ENCODE measurements at regions not wholly inside any gene's neighbourhood (a gene's known extent, or its start where the extent isn't known, plus 50 kb on each side); places are given as distances from the start of the nearest gene placed in this dataset.

GRCh38 chr12:111254106-111254505 is 114.8 kb downstream of the PHETA1 start:
- TF ChIP-seq TAF1 (IDR thresholded peaks at IDR 0.05; ENCODE audit: low read depth) (no peak), CTCF (IDR thresholded peaks at IDR 0.05; ENCODE audit: poor library complexity, severe bottlenecking) (no peak), REST (IDR thresholded peaks at IDR 0.05; ENCODE audit: borderline replicate concordance) (no peak), RAD21 (conservative IDR thresholded peaks at IDR 0.05) (no peak), EZH2 (IDR thresholded peaks at IDR 0.05; ENCODE audit: borderline replicate concordance, insufficient read depth, low read length, poor library complexity, severe bottlenecking) (no peak)
